Skin epidermis (tissue), 12 donors: ENCODE measurements at regions not wholly inside any gene's neighbourhood (a gene's known extent, or its start where the extent isn't known, plus 50 kb on each side); places are given as distances from the start of the nearest gene placed in this dataset.
"Not testable (repeated sequence)": the region's sequence is repeated elsewhere in the genome, so short reads cannot be mapped to it uniquely, and the experiment has no call there.

Source experiments
- H3K27ac ChIP-seq, 21 experiments: fragments of 200-600 bp; sonication (generic) in 11 of 21; one replicate each; pipeline ENCODE4 v1.5.0; 2020; ENCODE audit warnings: mild to moderate bottlenecking in 3 of 21, inconsistent platforms in 2 of 21, moderate library complexity in 2 of 21
- H3K4me3 ChIP-seq, 7 experiments: fragments of 200-600 bp; sonication (generic) in 2 of 7; one replicate each; pipeline ENCODE4 v1.5.0; 2020; ENCODE audit warnings: inconsistent platforms in 2 of 7, mild to moderate bottlenecking in 2 of 7, moderate library complexity in 1 of 7

- H3K27ac ChIP-seq = no peak overlapping the region
- no peak overlapping the region for H3K4me3 ChIP-seq
Measured at GRCh38 chr11:10986006-10986405, 128.2 kb upstream of the ZBED5 start.

- Histone ChIP-seq H3K27ac (no peak overlapping the region), H3K4me3 (no peak overlapping the region)
Measured at GRCh38 chr11:10984742-10985141, 126.9 kb upstream of the ZBED5 start.

GRCh38 chr11:10984250-10984649, 126.4 kb upstream of the ZBED5 start:
- no peak overlapping the region for H3K27ac ChIP-seq

GRCh38 chr11:10982704-10983510, 125.1 kb upstream of the ZBED5 start:
- peak overlapping the region in 1 of 21 experiments; percentile 27 for H3K27ac ChIP-seq
- no peak overlapping the region for H3K4me3 ChIP-seq

More at GRCh38 chr11:10984250-10984649, 126.4 kb upstream of the ZBED5 start:
- H3K4me3 ChIP-seq = no peak overlapping the region

- Histone ChIP-seq H3K27ac (peak overlapping the region in 1 of 21 experiments; percentile 61), H3K4me3 (no peak overlapping the region)
Measured at GRCh38 chr11:10979529-10979928, 121.7 kb upstream of the ZBED5 start.

GRCh38 chr11:10978198-10978597, 120.3 kb upstream of the ZBED5 start:
- Histone ChIP-seq H3K27ac (no peak overlapping the region), H3K4me3 (no peak overlapping the region)

- no peak overlapping the region for H3K27ac ChIP-seq
- H3K4me3 ChIP-seq = no peak overlapping the region
Measured at GRCh38 chr11:10975287-10975721, 117.5 kb upstream of the ZBED5 start.

GRCh38 chr11:10973416-10973815, 115.6 kb upstream of the ZBED5 start:
- Histone ChIP-seq H3K4me3 (no peak overlapping the region), H3K27ac (no peak overlapping the region)

- no peak overlapping the region for H3K4me3 ChIP-seq
- no peak overlapping the region for H3K27ac ChIP-seq
Measured at GRCh38 chr11:10970926-10971325, 113.1 kb upstream of the ZBED5 start.

GRCh38 chr11:10969387-10969786, 111.5 kb upstream of the ZBED5 start:
- H3K27ac ChIP-seq = no peak overlapping the region
- H3K4me3 ChIP-seq = no peak overlapping the region

- not testable (repeated sequence) for H3K4me3 ChIP-seq, H3K27ac ChIP-seq
Measured at GRCh38 chr11:10956884-10957283, 99.0 kb upstream of the ZBED5 start.

GRCh38 chr11:10955616-10956015, 97.8 kb upstream of the ZBED5 start:
- H3K27ac ChIP-seq = no peak overlapping the region
- no peak overlapping the region for H3K4me3 ChIP-seq

GRCh38 chr11:10954184-10954583, 96.3 kb upstream of the ZBED5 start:
- Histone ChIP-seq H3K4me3 (no peak overlapping the region), H3K27ac (no peak overlapping the region)

GRCh38 chr11:10952872-10953271, 95.0 kb upstream of the ZBED5 start:
- Histone ChIP-seq H3K27ac (no peak overlapping the region), H3K4me3 (no peak overlapping the region)

GRCh38 chr11:10947935-10948334, 90.1 kb upstream of the ZBED5 start:
- not testable (repeated sequence) for H3K27ac ChIP-seq, H3K4me3 ChIP-seq

- H3K4me3 ChIP-seq = no peak overlapping the region
- H3K27ac ChIP-seq = no peak overlapping the region
Measured at GRCh38 chr11:10946072-10946471, 88.2 kb upstream of the ZBED5 start.

- no peak overlapping the region for H3K4me3 ChIP-seq
- no peak overlapping the region for H3K27ac ChIP-seq
Measured at GRCh38 chr11:10945196-10945595, 87.3 kb upstream of the ZBED5 start.

- Histone ChIP-seq H3K27ac (no peak overlapping the region), H3K4me3 (no peak overlapping the region)
Measured at GRCh38 chr11:10943968-10944367, 86.1 kb upstream of the ZBED5 start.

- Histone ChIP-seq H3K27ac (no peak overlapping the region), H3K4me3 (no peak overlapping the region)
Measured at GRCh38 chr11:10942620-10943019, 84.8 kb upstream of the ZBED5 start.

- H3K27ac ChIP-seq = no peak overlapping the region
- H3K4me3 ChIP-seq = no peak overlapping the region
Measured at GRCh38 chr11:10941871-10942270, 84.0 kb upstream of the ZBED5 start.

- Histone ChIP-seq H3K4me3 (no peak overlapping the region), H3K27ac (no peak overlapping the region)
Measured at GRCh38 chr11:10941414-10941813, 83.6 kb upstream of the ZBED5 start.
